ENCODE measurements at regions not wholly inside any gene's neighbourhood (a gene's known extent, or its start where the extent isn't known, plus 50 kb on each side); places are given as distances from the start of the nearest gene placed in this dataset.
"Not testable (repeated sequence)": the region's sequence is repeated elsewhere in the genome, so short reads cannot be mapped to it uniquely, and the experiment has no call there.

GRCh38 chr5:30384171-30384570 is 809.3 kb upstream of the CDH6 start:
- no peak for DNase-seq
- intact Hi-C loops (cut with micrococcal nuclease), result no loop called here
- no peaks in the 10 kb centered on the region for H3K27me3 Mint-ChIP-seq
- no peaks in the 10 kb centered on the region for H3K36me3 ChIP-seq (ENCODE audit: insufficient read depth, low read length)
- H3K36me3 Mint-ChIP-seq, result no peaks in the 10 kb centered on the region
- no peaks in the 10 kb centered on the region for H3K27me3 ChIP-seq (ENCODE audit: insufficient read depth, low read length)
- H3K27ac Mint-ChIP-seq, result no peak overlapping the region
- H3K9me3 Mint-ChIP-seq, result peaks cover 2 to 17% (median 6%) of the 10 kb centered on the region in 8 donors
- H3K27ac ChIP-seq (ENCODE audit: low read depth, low read length), result no peak overlapping the region
- POLR2A ChIA-PET (ENCODE audit: partially characterized antibody), result no interaction called here
- H3K4me3 ChIP-seq (ENCODE audit: low read length in 2 of 2), result no peak overlapping the region
- CTCF ChIA-PET (ENCODE audit: partially characterized antibody), result no interaction called here
- no peaks in the 10 kb centered on the region for H3K4me1 ChIP-seq (ENCODE audit: insufficient read depth, low read length)
- H3K9me3 ChIP-seq (ENCODE audit: control insufficient read depth in 1 of 2, low read length in 2 of 2), result no peaks in the 10 kb centered on the region
- no peaks in the 10 kb centered on the region for H3K4me1 Mint-ChIP-seq
- H3K4me3 Mint-ChIP-seq, result no peak overlapping the region

DNA sequence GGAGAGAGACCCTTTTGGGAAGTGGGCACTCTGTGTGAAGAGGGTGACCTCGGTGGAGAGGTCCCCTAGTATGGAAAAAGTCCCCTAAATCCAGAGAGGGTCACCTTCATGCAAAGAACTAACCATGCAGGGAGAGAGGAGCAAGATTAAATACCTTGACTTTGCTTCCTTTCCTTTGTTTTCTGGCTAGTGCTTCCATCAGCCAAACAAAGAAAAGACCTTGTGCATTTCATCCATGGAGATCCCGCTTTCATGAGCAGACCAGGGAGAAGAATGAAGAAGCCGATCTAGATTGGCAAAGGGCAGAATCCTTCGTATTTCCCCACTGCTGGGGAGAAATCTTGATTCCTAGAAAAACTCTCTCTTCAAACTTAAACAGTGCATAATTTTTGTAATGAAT is 813.3 kb upstream of the CDH6 start:
- Histone ChIP-seq H3K4me1 (ENCODE audit: insufficient read depth, low read length) (no peaks in the 10 kb centered on the region), H3K9me3 (ENCODE audit: control insufficient read depth in 1 of 2, low read length in 2 of 2) (no peaks in the 10 kb centered on the region), H3K27ac (ENCODE audit: low read depth, low read length) (no peak overlapping the region), H3K36me3 (ENCODE audit: insufficient read depth, low read length) (no peaks in the 10 kb centered on the region), H3K27me3 (ENCODE audit: insufficient read depth, low read length) (no peaks in the 10 kb centered on the region), H3K4me3 (ENCODE audit: low read length in 2 of 2) (no peak overlapping the region)
- H3K36me3 Mint-ChIP-seq, result no peaks in the 10 kb centered on the region
- no peak overlapping the region for H3K4me3 Mint-ChIP-seq
- ChIA-PET CTCF (ENCODE audit: partially characterized antibody) (no interaction called here), POLR2A (ENCODE audit: partially characterized antibody) (no interaction called here)
- peaks cover 0 to 8% (median 4%) of the 10 kb centered on the region in 8 donors for H3K9me3 Mint-ChIP-seq
- intact Hi-C loops (cut with micrococcal nuclease), result no loop called here
- H3K27me3 Mint-ChIP-seq, result no peaks in the 10 kb centered on the region
- H3K27ac Mint-ChIP-seq, result no peak overlapping the region
- no peaks in the 10 kb centered on the region for H3K4me1 Mint-ChIP-seq
- no peak for DNase-seq

- CTCF ChIA-PET (ENCODE audit: partially characterized antibody), result no interaction called here
- POLR2A ChIA-PET (ENCODE audit: partially characterized antibody), result no interaction called here
- H3K4me3 Mint-ChIP-seq, result no peak overlapping the region
- H3K27me3 Mint-ChIP-seq, result no peaks in the 10 kb centered on the region
- no peaks in the 10 kb centered on the region for H3K27me3 ChIP-seq (ENCODE audit: insufficient read depth, low read length)
- DNase-seq, result no peak
- no peaks in the 10 kb centered on the region for H3K36me3 ChIP-seq (ENCODE audit: insufficient read depth, low read length)
- no peak overlapping the region for H3K4me3 ChIP-seq (ENCODE audit: low read length in 2 of 2)
- no peaks in the 10 kb centered on the region for H3K9me3 ChIP-seq (ENCODE audit: control insufficient read depth in 1 of 2, low read length in 2 of 2)
- peaks cover 0 to 9% (median 2%) of the 10 kb centered on the region in 8 donors for H3K9me3 Mint-ChIP-seq
- H3K4me1 ChIP-seq (ENCODE audit: insufficient read depth, low read length), result no peaks in the 10 kb centered on the region
- H3K27ac Mint-ChIP-seq, result no peak overlapping the region
- H3K27ac ChIP-seq (ENCODE audit: low read depth, low read length), result no peak overlapping the region
- intact Hi-C loops (cut with micrococcal nuclease), result no loop called here
- H3K4me1 Mint-ChIP-seq, result no peaks in the 10 kb centered on the region
- no peaks in the 10 kb centered on the region for H3K36me3 Mint-ChIP-seq
Observed at GRCh38 chr5:30376848-30377247, 816.6 kb upstream of the CDH6 start.

DNA sequence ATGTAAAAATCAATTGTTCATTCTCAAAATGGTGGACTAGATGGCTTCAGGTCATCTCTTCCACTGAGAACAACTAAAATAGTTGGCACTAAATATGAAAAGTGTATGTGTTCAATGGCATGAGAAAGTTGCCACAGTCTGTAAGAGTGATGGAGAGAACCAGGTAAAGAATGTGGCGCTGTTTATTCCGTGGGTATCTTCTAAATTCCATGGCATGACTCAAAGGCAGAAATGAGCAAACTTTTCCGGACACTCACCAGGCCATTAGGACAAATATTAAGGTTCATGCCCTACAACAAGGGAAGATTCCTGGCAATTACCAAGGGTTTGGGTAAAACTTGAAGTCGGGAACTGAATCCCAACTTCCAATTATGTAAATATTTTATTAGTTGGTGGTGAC is 825.4 kb upstream of the CDH6 start:
- no peaks in the 10 kb centered on the region for H3K36me3 Mint-ChIP-seq
- no peak overlapping the region for H3K27ac Mint-ChIP-seq
- Histone ChIP-seq H3K4me3 (ENCODE audit: low read length in 2 of 2) (no peak overlapping the region), H3K9me3 (ENCODE audit: control insufficient read depth in 1 of 2, low read length in 2 of 2) (no peaks in the 10 kb centered on the region), H3K4me1 (ENCODE audit: insufficient read depth, low read length) (no peaks in the 10 kb centered on the region), H3K36me3 (ENCODE audit: insufficient read depth, low read length) (no peaks in the 10 kb centered on the region), H3K27ac (ENCODE audit: low read depth, low read length) (no peak overlapping the region), H3K27me3 (ENCODE audit: insufficient read depth, low read length) (no peaks in the 10 kb centered on the region)
- intact Hi-C loops (cut with micrococcal nuclease), result no loop called here
- no peaks in the 10 kb centered on the region for H3K4me1 Mint-ChIP-seq
- ChIA-PET CTCF (ENCODE audit: partially characterized antibody) (no interaction called here), POLR2A (ENCODE audit: partially characterized antibody) (no interaction called here)
- H3K9me3 Mint-ChIP-seq, result peaks cover 0 to 34% (median 11%) of the 10 kb centered on the region in 8 donors
- H3K4me3 Mint-ChIP-seq, result no peak overlapping the region
- no peak for DNase-seq
- no peaks in the 10 kb centered on the region for H3K27me3 Mint-ChIP-seq

DNA sequence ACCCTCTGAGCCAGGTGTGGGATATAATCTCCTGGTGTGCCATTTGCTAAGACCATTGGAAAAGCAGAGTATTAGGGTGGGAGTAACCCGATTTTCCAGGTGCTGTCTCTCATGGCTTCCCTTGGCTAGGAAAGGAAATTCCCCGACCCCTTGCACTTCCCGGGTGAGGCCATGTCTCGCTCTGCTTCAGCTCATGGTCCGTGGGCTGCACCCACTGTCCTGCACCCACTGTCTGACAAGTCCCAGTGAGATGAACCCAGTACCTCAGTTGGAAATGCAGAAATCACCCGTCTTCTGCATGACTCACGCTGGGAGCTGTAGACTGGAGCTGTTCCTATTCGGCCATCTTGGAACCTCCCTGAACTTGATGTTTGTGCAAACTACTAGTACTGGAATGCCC is 828.5 kb upstream of the CDH6 start:
- H3K27me3 ChIP-seq (ENCODE audit: insufficient read depth, low read length); H3K4me1 ChIP-seq (ENCODE audit: insufficient read depth, low read length); H3K27ac ChIP-seq (ENCODE audit: low read depth, low read length); H3K36me3 Mint-ChIP-seq; intact Hi-C loops (cut with micrococcal nuclease); H3K27ac Mint-ChIP-seq; POLR2A ChIA-PET (ENCODE audit: partially characterized antibody); CTCF ChIA-PET (ENCODE audit: partially characterized antibody); H3K4me3 ChIP-seq (ENCODE audit: low read length in 2 of 2); H3K27me3 Mint-ChIP-seq; H3K4me1 Mint-ChIP-seq; H3K9me3 ChIP-seq (ENCODE audit: control insufficient read depth in 1 of 2, low read length in 2 of 2); H3K4me3 Mint-ChIP-seq; DNase-seq; H3K36me3 ChIP-seq (ENCODE audit: insufficient read depth, low read length): not testable (repeated sequence)
- H3K9me3 Mint-ChIP-seq, result peaks cover 0 to 57% (median 19%) of the 10 kb centered on the region in 8 donors

- intact Hi-C loops (cut with micrococcal nuclease), result no loop called here
- DNase-seq, result no peak
- ChIA-PET CTCF (ENCODE audit: partially characterized antibody) (no interaction called here), POLR2A (ENCODE audit: partially characterized antibody) (no interaction called here)
- no peak overlapping the region for H3K27ac ChIP-seq (ENCODE audit: low read depth, low read length)
- Mint-ChIP-seq H3K4me3 (no peak overlapping the region), H3K27ac (no peak overlapping the region), H3K27me3 (no peaks in the 10 kb centered on the region), H3K9me3 (peaks cover 4 to 29% (median 17%) of the 10 kb centered on the region in 8 donors), H3K36me3 (no peaks in the 10 kb centered on the region), H3K4me1 (no peaks in the 10 kb centered on the region)
- H3K36me3 ChIP-seq (ENCODE audit: insufficient read depth, low read length), result no peaks in the 10 kb centered on the region
- no peak overlapping the region for H3K4me3 ChIP-seq (ENCODE audit: low read length in 2 of 2)
- no peaks in the 10 kb centered on the region for H3K9me3 ChIP-seq (ENCODE audit: control insufficient read depth in 1 of 2, low read length in 2 of 2)
- no peaks in the 10 kb centered on the region for H3K4me1 ChIP-seq (ENCODE audit: insufficient read depth, low read length)
- H3K27me3 ChIP-seq (ENCODE audit: insufficient read depth, low read length), result no peaks in the 10 kb centered on the region
Observed at GRCh38 chr5:30357371-30357770, 836.1 kb upstream of the CDH6 start.

- intact Hi-C loops (cut with micrococcal nuclease), result no loop called here
- Mint-ChIP-seq H3K4me1 (no peaks in the 10 kb centered on the region), H3K27me3 (no peaks in the 10 kb centered on the region), H3K27ac (no peak overlapping the region), H3K4me3 (no peak overlapping the region), H3K9me3 (peaks cover 0 to 14% (median 5%) of the 10 kb centered on the region in 8 donors), H3K36me3 (no peaks in the 10 kb centered on the region)
- Histone ChIP-seq H3K9me3 (ENCODE audit: control insufficient read depth in 1 of 2, low read length in 2 of 2) (no peaks in the 10 kb centered on the region), H3K36me3 (ENCODE audit: insufficient read depth, low read length) (no peaks in the 10 kb centered on the region), H3K4me3 (ENCODE audit: low read length in 2 of 2) (no peak overlapping the region), H3K4me1 (ENCODE audit: insufficient read depth, low read length) (no peaks in the 10 kb centered on the region), H3K27ac (ENCODE audit: low read depth, low read length) (no peak overlapping the region), H3K27me3 (ENCODE audit: insufficient read depth, low read length) (no peaks in the 10 kb centered on the region)
- no peak for DNase-seq
- POLR2A ChIA-PET (ENCODE audit: partially characterized antibody), result no interaction called here
- CTCF ChIA-PET (ENCODE audit: partially characterized antibody), result no interaction called here
Observed at GRCh38 chr5:30355675-30356074, 837.8 kb upstream of the CDH6 start.

DNA sequence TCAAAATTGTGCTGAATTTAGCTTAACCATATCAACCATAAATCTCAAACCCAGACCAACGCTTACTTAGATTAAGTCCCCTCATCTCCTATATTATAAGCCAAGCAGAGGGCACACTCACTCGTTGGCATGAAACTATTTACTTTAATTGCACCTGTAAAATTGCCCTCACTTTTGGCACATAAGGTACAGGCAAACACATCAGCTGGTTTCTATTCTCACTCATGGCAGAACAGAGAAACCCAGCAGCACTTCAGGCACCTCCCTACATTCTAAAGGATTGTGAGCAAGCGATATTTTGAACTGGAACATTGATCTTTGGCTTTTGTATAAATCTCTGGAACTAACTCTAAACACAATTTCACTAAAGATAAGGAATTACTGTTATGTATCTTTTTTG is 845.6 kb upstream of the CDH6 start:
- Mint-ChIP-seq H3K4me3 (no peak overlapping the region), H3K9me3 (peaks cover 0 to 15% (median 7%) of the 10 kb centered on the region in 8 donors), H3K27ac (no peak overlapping the region), H3K36me3 (no peaks in the 10 kb centered on the region), H3K27me3 (no peaks in the 10 kb centered on the region), H3K4me1 (no peaks in the 10 kb centered on the region)
- H3K4me1 ChIP-seq (ENCODE audit: insufficient read depth, low read length), result no peaks in the 10 kb centered on the region
- no peaks in the 10 kb centered on the region for H3K27me3 ChIP-seq (ENCODE audit: insufficient read depth, low read length)
- intact Hi-C loops (cut with micrococcal nuclease), result no loop called here
- H3K4me3 ChIP-seq (ENCODE audit: low read length in 2 of 2), result no peak overlapping the region
- CTCF ChIA-PET (ENCODE audit: partially characterized antibody), result no interaction called here
- POLR2A ChIA-PET (ENCODE audit: partially characterized antibody), result no interaction called here
- no peaks in the 10 kb centered on the region for H3K9me3 ChIP-seq (ENCODE audit: control insufficient read depth in 1 of 2, low read length in 2 of 2)
- no peaks in the 10 kb centered on the region for H3K36me3 ChIP-seq (ENCODE audit: insufficient read depth, low read length)
- no peak for DNase-seq
- H3K27ac ChIP-seq (ENCODE audit: low read depth, low read length), result no peak overlapping the region

All from CD4-positive, alpha-beta memory T cell (primary cell).